B cell (primary cell): ENCODE measurements at regions not wholly inside any gene's neighbourhood (a gene's known extent, or its start where the extent isn't known, plus 50 kb on each side); places are given as distances from the start of the nearest gene placed in this dataset.

Source experiments
- ATAC-seq: fragments of 200-7000 bp; cut with Tn5 transposase; one replicate; pipeline ENCODE4 v1.10.0; 2021; ENCODE audit warnings: low read depth, mild to moderate bottlenecking, moderate number of reproducible peaks, moderate library complexity
- CTCF ChIA-PET: fragments of 350-600 bp; sonication (Branson Sonifier 250); formaldehyde crosslinking; loops from one replicate; lab custom pipeline; 2021; ENCODE audit warnings: antibody characterized with exemption, inconsistent platforms; lab: Charles Lee
- POLR2A ChIA-PET: fragments of 350-600 bp; sonication (Branson Sonifier 250); formaldehyde crosslinking; loops from one replicate; lab custom pipeline; 2021; ENCODE audit warnings: antibody characterized with exemption; lab: Charles Lee
- DNase-seq: peaks from one replicate; pipeline ENCODE4 v3.0.0; 2013
- H2AFZ ChIP-seq: 2 replicates; pipeline ENCODE4 v1.6.1; 2012; ENCODE audit warnings: mild to moderate bottlenecking, low read depth, low read length; ENCODE audit not compliant: insufficient read depth, poor library complexity, severe bottlenecking
- H3K27ac ChIP-seq, 2 donors: 1 replicate in 1 of 2; 2 replicates in 1 of 2; pipeline ENCODE4 v1.5.1; 2012 to 2013; ENCODE audit warnings: low read length in 2 of 2, mild to moderate bottlenecking in 2 of 2, moderate library complexity in 1 of 2
- H3K27me3 ChIP-seq, 4 experiments: fragments of 200-600 bp in 1 of 4; sonication (generic) in 1 of 4; replicated peaks in 1 of 4; 1 replicate in 2 of 4; 2 replicates in 2 of 4; pipeline versions ENCODE4 v1.6.1 to v1.7.0; 2013 to 2016; ENCODE audit warnings: low read length in 3 of 4, mild to moderate bottlenecking in 2 of 4, mixed read lengths in 1 of 4, moderate library complexity in 1 of 4; ENCODE audit not compliant: insufficient read depth in 4 of 4, control insufficient read depth in 3 of 4; ENCODE audit errors: control extremely low read depth in 1 of 4
- H3K36me3 ChIP-seq, 2 experiments: replicated peaks in 1 of 2; 1 replicate in 1 of 2; 2 replicates in 1 of 2; pipeline versions ENCODE4 v1.6.1 to v1.7.1; 2013; ENCODE audit warnings: low read length in 1 of 2; ENCODE audit not compliant: insufficient read depth in 2 of 2, control insufficient read depth in 1 of 2; ENCODE audit errors: control extremely low read depth in 1 of 2, extremely low read depth in 1 of 2
- H3K4me1 ChIP-seq, 2 donors: fragments of 200-600 bp in 1 of 2; sonication (generic) in 1 of 2; 1 replicate in 1 of 2; 2 replicates in 1 of 2; pipeline versions ENCODE4 v1.5.1 to v1.6.1; 2013 to 2017; ENCODE audit warnings: low read length in 2 of 2; ENCODE audit not compliant: control insufficient read depth in 2 of 2, insufficient read depth in 2 of 2
- H3K4me2 ChIP-seq: replicated peaks from 2 replicates; pipeline ENCODE3; 2012; ENCODE audit warnings: mild to moderate bottlenecking, low read depth, low read length; ENCODE audit not compliant: poor library complexity, severe bottlenecking
- H3K4me3 ChIP-seq, 5 experiments: fragments of 200-600 bp in 1 of 5; sonication (generic) in 1 of 5; 1 replicate in 3 of 5; 2 replicates in 2 of 5; pipeline versions ENCODE4 v1.5.1 to v1.7.0; 2011 to 2016; ENCODE audit warnings: low read length in 4 of 5, mild to moderate bottlenecking in 4 of 5, low read depth in 2 of 5, control low read depth in 1 of 5, moderate library complexity in 1 of 5; ENCODE audit not compliant: insufficient read depth in 1 of 5; ENCODE audit errors: control extremely low read depth in 1 of 5, extremely low read depth in 1 of 5
- H3K79me2 ChIP-seq: fragments of 200-600 bp; sonication (generic); one replicate; pipeline ENCODE4 v1.6.0; 2016; ENCODE audit warnings: low read length; ENCODE audit not compliant: control insufficient read depth, insufficient read depth
- H3K9ac ChIP-seq: fragments of 200-600 bp; sonication (generic); 2 replicates; pipeline ENCODE4 v1.6.1; 2017; ENCODE audit warnings: mild to moderate bottlenecking, low read length, moderate library complexity
- H3K9me3 ChIP-seq, 3 donors: one replicate each; pipeline versions ENCODE4 v1.6.1 to v1.7.1; 2013; ENCODE audit warnings: low read length in 2 of 3; ENCODE audit not compliant: control insufficient read depth in 2 of 3, insufficient read depth in 1 of 3; ENCODE audit errors: control extremely low read depth in 1 of 3
- H4K20me1 ChIP-seq: 2 replicates; pipeline ENCODE4 v1.6.0; 2012; ENCODE audit warnings: mild to moderate bottlenecking, low read length; ENCODE audit not compliant: insufficient read depth, control insufficient read depth, poor library complexity, severe bottlenecking
- H3K27ac Mint-ChIP-seq: one replicate; pipeline ENCODE4 v1.8.0; 2021; ENCODE audit warnings: mixed read lengths
- H3K27me3 Mint-ChIP-seq: one replicate; pipeline ENCODE4 v1.8.0; 2021; ENCODE audit warnings: mixed read lengths
- H3K4me1 Mint-ChIP-seq: one replicate; pipeline ENCODE4 v1.8.0; 2021; ENCODE audit warnings: mixed read lengths
- H3K4me3 Mint-ChIP-seq: one replicate; pipeline ENCODE4 v1.8.0; 2021; ENCODE audit warnings: mixed read lengths
- H3K9me3 Mint-ChIP-seq: one replicate; pipeline ENCODE4 v1.8.0; 2022; ENCODE audit warnings: mixed read lengths; ENCODE audit not compliant: insufficient read depth
- CTCF ChIP-seq: fragments of 200-600 bp; IDR thresholded peaks from one replicate; pipeline ENCODE4 v1.8.0; 2022; ENCODE audit warnings: antibody characterized with exemption, mild to moderate bottlenecking
- EZH2 ChIP-seq: IDR thresholded peaks from 2 replicates; pipeline ENCODE4 v1.6.1; 2012; ENCODE audit warnings: borderline replicate concordance, low read depth, mild to moderate bottlenecking, moderate library complexity, low read length; ENCODE audit not compliant: insufficient read depth, poor library complexity, severe bottlenecking
- WGBS: methylation state at CpG from one replicate; pipeline ENCODE4 v1.1.5; 2013; ENCODE audit warnings: missing lambda C conversion rate; ENCODE audit not compliant: insufficient coverage; 5-methylcytosine and 5-hydroxymethylcytosine counted together
- intact Hi-C: fragments of 100-400 bp; cut with micrococcal nuclease; formaldehyde crosslinking; loops from one replicate; pipeline ENCODE4 v1.10.0; 2022

GRCh38 chr13:90760639-90761038 is 586.8 kb upstream of the MIR17HG start:
- Histone ChIP-seq H3K27ac (no peak overlapping the region), H3K27me3 (no peaks in the 10 kb centered on the region), H3K4me1 (no peaks in the 10 kb centered on the region), H2AFZ (no peak overlapping the region), H4K20me1 (no peaks in the 10 kb centered on the region), H3K4me3 (no peak overlapping the region), H3K9me3 (no peaks in the 10 kb centered on the region), H3K9ac (no peak overlapping the region), H3K79me2 (no peaks in the 10 kb centered on the region), H3K36me3 (no peaks in the 10 kb centered on the region), H3K4me2 (no peak overlapping the region)
- Mint-ChIP-seq H3K27me3 (no peaks in the 10 kb centered on the region), H3K4me1 (no peaks in the 10 kb centered on the region), H3K4me3 (no peak overlapping the region), H3K27ac (no peak overlapping the region), H3K9me3 (no peaks in the 10 kb centered on the region)
- TF ChIP-seq CTCF (no peak), EZH2 (no peak)
- CTCF ChIA-PET: no interaction called here
- intact Hi-C loops: no loop called here
- POLR2A ChIA-PET: no interaction called here
- ATAC-seq: no peak
- DNase-seq: no peak
- no CpG with 5 or more reads among the region's 1 CpG for WGBS

GRCh38 chr13:90763476-90764150 is 583.9 kb upstream of the MIR17HG start:
- no peaks in the 10 kb centered on the region for H3K27me3 ChIP-seq
- H3K4me1 ChIP-seq: no peaks in the 10 kb centered on the region
- H3K4me2 ChIP-seq: no peak overlapping the region
- H3K27me3 Mint-ChIP-seq: no peaks in the 10 kb centered on the region
- H4K20me1 ChIP-seq: no peaks in the 10 kb centered on the region
- H3K27ac Mint-ChIP-seq: no peak overlapping the region
- no peak overlapping the region for H2AFZ ChIP-seq
- H3K4me3 ChIP-seq: no peak overlapping the region
- no peak overlapping the region for H3K27ac ChIP-seq
- no peak for TF ChIP-seq EZH2
- H3K9ac ChIP-seq: no peak overlapping the region
- no peak overlapping the region for H3K4me3 Mint-ChIP-seq
- H3K36me3 ChIP-seq: no peaks in the 10 kb centered on the region
- ATAC-seq (no peak), DNase-seq (no peak)
- H3K4me1 Mint-ChIP-seq: no peaks in the 10 kb centered on the region
- H3K79me2 ChIP-seq: no peaks in the 10 kb centered on the region
- POLR2A ChIA-PET: no interaction called here
- intact Hi-C loops: no loop called here
- CTCF ChIA-PET: no interaction called here
- H3K9me3 ChIP-seq: no peaks in the 10 kb centered on the region
- no CpG with 5 or more reads among the region's 2 CpGs for WGBS
- H3K9me3 Mint-ChIP-seq: no peaks in the 10 kb centered on the region
